ENCODE measurements at regions not wholly inside any gene's neighbourhood (a gene's known extent, or its start where the extent isn't known, plus 50 kb on each side); places are given as distances from the start of the nearest gene placed in this dataset.

GRCh38 chr21:26226724-26227123 is 56.2 kb upstream of the APP start:
- TF ChIP-seq CTCF (IDR thresholded peaks at IDR 0.05) = no peak
- TF ChIP-seq POLR2A (IDR thresholded peaks at IDR 0.05) = no peak
